ENCODE measurements at regions not wholly inside any gene's neighbourhood (a gene's known extent, or its start where the extent isn't known, plus 50 kb on each side); places are given as distances from the start of the nearest gene placed in this dataset.

DNA sequence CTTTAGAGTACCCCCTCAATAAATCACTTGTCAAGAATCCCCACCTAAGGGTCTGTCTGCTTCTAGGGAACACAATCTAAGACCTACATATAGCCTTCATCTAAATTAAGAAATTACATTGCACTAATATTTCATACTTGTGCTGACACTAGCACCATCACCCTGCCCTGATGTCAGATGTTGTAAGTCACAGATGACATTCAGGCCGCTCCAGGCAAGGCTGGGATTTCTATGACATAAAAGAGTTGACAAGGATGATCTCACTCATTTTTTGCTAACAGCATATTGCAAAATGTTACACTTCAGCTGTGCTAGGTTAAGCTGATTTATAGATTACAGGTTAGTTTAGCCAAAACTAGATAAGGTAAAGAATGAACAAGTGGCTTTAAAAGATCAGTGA lies 372.5 kb upstream of the GRIA1 start:
- no peak overlapping the region for H3K27ac ChIP-seq
- DNase-seq (ENCODE audit: low spot score): no peak
- H3K36me3 ChIP-seq: no peaks in the 10 kb centered on the region
- no peak for TF ChIP-seq POLR2AphosphoS5 (IDR thresholded peaks at IDR 0.05)
- TF ChIP-seq POLR2A (IDR thresholded peaks at IDR 0.05): no peak
- TF ChIP-seq, protein P1, sequence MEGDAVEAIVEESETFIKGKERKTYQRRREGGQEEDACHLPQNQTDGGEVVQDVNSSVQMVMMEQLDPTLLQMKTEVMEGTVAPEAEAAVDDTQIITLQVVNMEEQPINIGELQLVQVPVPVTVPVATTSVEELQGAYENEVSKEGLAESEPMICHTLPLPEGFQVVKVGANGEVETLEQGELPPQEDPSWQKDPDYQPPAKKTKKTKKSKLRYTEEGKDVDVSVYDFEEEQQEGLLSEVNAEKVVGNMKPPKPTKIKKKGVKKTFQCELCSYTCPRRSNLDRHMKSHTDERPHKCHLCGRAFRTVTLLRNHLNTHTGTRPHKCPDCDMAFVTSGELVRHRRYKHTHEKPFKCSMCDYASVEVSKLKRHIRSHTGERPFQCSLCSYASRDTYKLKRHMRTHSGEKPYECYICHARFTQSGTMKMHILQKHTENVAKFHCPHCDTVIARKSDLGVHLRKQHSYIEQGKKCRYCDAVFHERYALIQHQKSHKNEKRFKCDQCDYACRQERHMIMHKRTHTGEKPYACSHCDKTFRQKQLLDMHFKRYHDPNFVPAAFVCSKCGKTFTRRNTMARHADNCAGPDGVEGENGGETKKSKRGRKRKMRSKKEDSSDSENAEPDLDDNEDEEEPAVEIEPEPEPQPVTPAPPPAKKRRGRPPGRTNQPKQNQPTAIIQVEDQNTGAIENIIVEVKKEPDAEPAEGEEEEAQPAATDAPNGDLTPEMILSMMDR (IDR thresholded peaks at IDR 0.05): no peak
- H3K4me3 ChIP-seq: no peak overlapping the region
- H3K9me3 ChIP-seq: no peaks in the 10 kb centered on the region
- intact Hi-C loops (cut with DNase I): no loop called here
- WGBS: 91% methylated on average over 1 of the region's 1 CpG
- H3K4me1 ChIP-seq (replicated peaks): no peaks in the 10 kb centered on the region
- no peaks in the 10 kb centered on the region for H3K27me3 ChIP-seq (replicated peaks; ENCODE audit: insufficient read depth)

DNA sequence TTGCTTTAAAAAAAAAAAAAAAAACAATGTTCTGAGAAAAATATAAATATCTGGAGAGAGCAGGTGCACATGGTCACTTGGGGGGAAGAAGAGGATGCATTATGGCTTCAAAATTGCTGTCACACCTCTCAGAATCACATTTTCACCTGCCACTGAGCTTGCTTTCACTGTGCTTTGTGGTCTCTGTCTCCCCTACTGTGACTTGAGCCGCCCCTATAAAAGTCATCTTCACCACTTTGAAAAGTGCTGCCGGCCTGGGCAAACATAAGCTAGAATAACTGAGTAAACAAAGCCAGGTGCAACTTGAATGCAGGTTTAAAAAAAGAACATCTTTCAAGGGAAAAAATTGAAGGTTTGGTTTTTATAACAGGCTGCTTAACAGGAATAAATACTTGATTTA lies 368.1 kb upstream of the GRIA1 start:
- Histone ChIP-seq H3K9me3 (no peaks in the 10 kb centered on the region), H3K36me3 (no peaks in the 10 kb centered on the region), H3K4me3 (no peak overlapping the region), H3K27me3 (replicated peaks; ENCODE audit: insufficient read depth) (no peaks in the 10 kb centered on the region), H3K4me1 (replicated peaks) (no peaks in the 10 kb centered on the region), H3K27ac (no peak overlapping the region)
- intact Hi-C loops (cut with DNase I): no loop called here
- DNase-seq (ENCODE audit: low spot score): no peak
- TF ChIP-seq, protein P1 (IDR thresholded peaks at IDR 0.05): no peak
- no peak for TF ChIP-seq POLR2AphosphoS5 (IDR thresholded peaks at IDR 0.05)
- TF ChIP-seq POLR2A (IDR thresholded peaks at IDR 0.05): no peak
- WGBS: 7% methylated on average over 2 of the region's 2 CpGs

DNA sequence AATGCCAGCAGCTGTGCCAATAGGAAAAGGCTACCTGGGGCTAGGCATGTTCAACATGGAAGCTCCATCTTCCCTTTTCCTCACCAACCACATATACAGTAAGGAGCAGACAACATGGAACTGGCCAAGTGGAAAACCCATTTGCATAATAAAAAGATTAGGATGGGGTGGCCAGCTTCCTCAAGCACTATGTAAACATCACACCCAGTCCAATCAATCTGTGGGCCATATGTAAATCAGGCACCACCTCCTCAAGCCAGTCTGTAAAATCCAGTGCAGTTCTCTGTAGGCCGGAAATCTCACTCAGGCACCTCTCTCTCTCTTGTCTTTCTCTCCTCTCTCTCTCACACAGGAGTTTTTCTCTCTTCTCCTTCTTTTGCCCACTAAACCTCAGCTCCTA lies 360.2 kb upstream of the GRIA1 start:
- no peak for DNase-seq (ENCODE audit: low spot score)
- no peaks in the 10 kb centered on the region for H3K36me3 ChIP-seq
- no peak overlapping the region for H3K27ac ChIP-seq
- no peak overlapping the region for H3K4me3 ChIP-seq
- H3K9me3 ChIP-seq: no peaks in the 10 kb centered on the region
- H3K4me1 ChIP-seq (replicated peaks): no peaks in the 10 kb centered on the region
- 62% methylated on average over 1 of the region's 1 CpG for WGBS
- no peaks in the 10 kb centered on the region for H3K27me3 ChIP-seq (replicated peaks; ENCODE audit: insufficient read depth)
- TF ChIP-seq POLR2AphosphoS5 (IDR thresholded peaks at IDR 0.05) (no peak), POLR2A (IDR thresholded peaks at IDR 0.05) (no peak)
- TF ChIP-seq, protein P1 (IDR thresholded peaks at IDR 0.05): no peak
- intact Hi-C loops (cut with DNase I): no loop called here

DNA sequence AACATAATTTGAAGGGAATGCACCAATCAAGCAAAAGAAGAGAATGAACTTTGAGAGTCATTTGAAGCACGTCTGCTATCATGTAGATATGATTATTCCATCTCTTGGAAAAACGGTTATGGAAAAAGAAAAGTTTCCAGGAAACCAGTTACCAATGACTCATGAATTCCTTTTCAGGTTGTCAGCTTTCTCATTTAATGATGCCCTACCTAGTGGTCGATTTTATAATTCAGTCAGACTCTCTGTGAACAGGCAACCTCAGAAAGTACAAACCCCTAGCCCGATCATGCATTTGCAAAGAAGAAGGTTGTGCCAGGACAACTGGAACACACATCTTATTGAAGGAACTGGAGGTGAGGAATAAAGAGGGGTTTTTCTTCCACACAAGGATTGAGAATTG lies 355.1 kb upstream of the GRIA1 start:
- Histone ChIP-seq H3K27me3 (replicated peaks; ENCODE audit: insufficient read depth) (no peaks in the 10 kb centered on the region), H3K36me3 (no peaks in the 10 kb centered on the region), H3K27ac (no peak overlapping the region), H3K9me3 (no peaks in the 10 kb centered on the region), H3K4me1 (replicated peaks) (no peaks in the 10 kb centered on the region), H3K4me3 (no peak overlapping the region)
- DNase-seq (ENCODE audit: low spot score): no peak
- intact Hi-C loops (cut with DNase I): no loop called here
- WGBS: 70% methylated on average over 4 of the region's 4 CpGs
- TF ChIP-seq POLR2AphosphoS5 (IDR thresholded peaks at IDR 0.05) (no peak), POLR2A (IDR thresholded peaks at IDR 0.05) (no peak)
- TF ChIP-seq, protein P1 (IDR thresholded peaks at IDR 0.05): no peak

DNA sequence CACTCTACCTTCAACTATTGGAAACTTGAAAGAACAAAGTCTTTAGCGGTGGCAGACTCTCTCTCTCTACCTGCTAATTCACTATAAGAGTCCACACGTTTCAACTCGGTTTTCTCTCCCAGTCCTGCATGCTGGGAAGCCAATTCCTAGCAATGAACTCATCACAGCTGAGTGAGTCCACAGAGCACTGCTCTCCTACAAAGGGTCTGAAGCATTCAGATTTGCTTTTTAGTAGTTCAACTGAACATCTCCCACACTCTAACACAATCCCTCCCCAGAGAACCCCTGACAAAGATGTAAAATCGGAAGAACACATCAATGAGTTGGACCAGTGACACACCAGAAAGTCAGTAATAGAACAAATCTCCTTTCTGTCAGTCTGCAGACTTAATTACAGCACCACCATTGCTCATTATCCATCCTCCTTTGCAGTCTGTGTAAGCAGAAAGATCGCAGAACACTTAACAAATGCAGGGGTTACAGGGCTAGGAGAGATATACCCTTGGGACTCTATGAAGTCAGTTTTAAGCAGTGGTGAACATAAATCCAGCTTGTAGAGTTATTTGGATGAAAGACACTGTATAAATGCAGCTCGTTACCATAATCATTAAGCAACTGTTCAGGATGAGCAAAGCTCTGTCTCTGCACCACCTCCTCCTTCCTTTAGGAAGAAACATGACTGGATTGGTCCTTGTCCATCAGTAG lies 353.4 kb upstream of the GRIA1 start:
- TF ChIP-seq POLR2AphosphoS5 (IDR thresholded peaks at IDR 0.05): no peak
- no peak for TF ChIP-seq POLR2A (IDR thresholded peaks at IDR 0.05)
- TF ChIP-seq, protein P1 (IDR thresholded peaks at IDR 0.05): no peak
- Histone ChIP-seq H3K4me3 (no peak overlapping the region), H3K9me3 (no peaks in the 10 kb centered on the region), H3K36me3 (no peaks in the 10 kb centered on the region), H3K4me1 (replicated peaks) (no peaks in the 10 kb centered on the region), H3K27me3 (replicated peaks; ENCODE audit: insufficient read depth) (no peaks in the 10 kb centered on the region), H3K27ac (no peak overlapping the region)
- intact Hi-C loops (cut with DNase I): no loop called here
- WGBS: 74% methylated on average over 6 of the region's 6 CpGs
- no peak for DNase-seq (ENCODE audit: low spot score)
